ENCODE measurements at regions not wholly inside any gene's neighbourhood (a gene's known extent, or its start where the extent isn't known, plus 50 kb on each side); places are given as distances from the start of the nearest gene placed in this dataset.

- H3K36me3 Mint-ChIP-seq = no peaks in the 10 kb centered on the region
- H3K4me1 Mint-ChIP-seq = no peaks in the 10 kb centered on the region
- peaks cover 15% of the 10 kb centered on the region for H3K9me3 Mint-ChIP-seq
- no peak for DNase-seq (ENCODE audit: low spot score in 2 of 2, unreplicated experiment in 2 of 2)
- H3K27me3 Mint-ChIP-seq (ENCODE audit: low read depth) = peaks cover 15% of the 10 kb centered on the region
- H3K4me3 Mint-ChIP-seq = no peak overlapping the region
- no peak overlapping the region for H3K27ac Mint-ChIP-seq
- no peak for TF ChIP-seq CTCF (IDR thresholded peaks at IDR 0.05; ENCODE audit: unreplicated experiment)
Observed at GRCh38 chr17:77022766-77023165, 118.0 kb upstream of the SEC14L1 start.

- Mint-ChIP-seq H3K36me3 (no peaks in the 10 kb centered on the region), H3K27ac (no peak overlapping the region), H3K9me3 (peaks cover 15% of the 10 kb centered on the region), H3K27me3 (ENCODE audit: low read depth) (peaks cover 15% of the 10 kb centered on the region), H3K4me1 (no peaks in the 10 kb centered on the region), H3K4me3 (no peak overlapping the region)
- DNase-seq (ENCODE audit: low spot score in 2 of 2, unreplicated experiment in 2 of 2) = no peak
- TF ChIP-seq CTCF (IDR thresholded peaks at IDR 0.05; ENCODE audit: unreplicated experiment) = no peak
Observed at GRCh38 chr17:77025781-77026180, 115.0 kb upstream of the SEC14L1 start.

GRCh38 chr17:77027271-77027889 is 113.4 kb upstream of the SEC14L1 start:
- Mint-ChIP-seq H3K27ac (no peak overlapping the region), H3K27me3 (ENCODE audit: low read depth) (peaks cover 15% of the 10 kb centered on the region), H3K4me3 (no peak overlapping the region), H3K36me3 (no peaks in the 10 kb centered on the region), H3K4me1 (no peaks in the 10 kb centered on the region), H3K9me3 (peaks cover 17% of the 10 kb centered on the region)
- no peak for DNase-seq (ENCODE audit: low spot score in 2 of 2, unreplicated experiment in 2 of 2)
- TF ChIP-seq CTCF (IDR thresholded peaks at IDR 0.05; ENCODE audit: unreplicated experiment) = no peak

- H3K4me1 Mint-ChIP-seq = no peaks in the 10 kb centered on the region
- H3K9me3 Mint-ChIP-seq = peaks cover 17% of the 10 kb centered on the region
- no peak overlapping the region for H3K4me3 Mint-ChIP-seq
Observed at GRCh38 chr17:77028900-77029299, 111.9 kb upstream of the SEC14L1 start.

GRCh38 chr17:77032929-77033328 is 107.8 kb upstream of the SEC14L1 start:
- Mint-ChIP-seq H3K9me3 (peaks cover 11% of the 10 kb centered on the region), H3K36me3 (no peaks in the 10 kb centered on the region), H3K27me3 (ENCODE audit: low read depth) (peaks cover 9% of the 10 kb centered on the region), H3K4me1 (peaks cover 5% of the 10 kb centered on the region), H3K4me3 (no peak overlapping the region), H3K27ac (no peak overlapping the region)
- DNase-seq (ENCODE audit: low spot score in 2 of 2, unreplicated experiment in 2 of 2) = no peak
- no peak for TF ChIP-seq CTCF (IDR thresholded peaks at IDR 0.05; ENCODE audit: unreplicated experiment)

More at GRCh38 chr17:77028900-77029299, 111.9 kb upstream of the SEC14L1 start:
- DNase-seq (ENCODE audit: low spot score in 2 of 2, unreplicated experiment in 2 of 2) = no peak
- H3K27ac Mint-ChIP-seq = no peak overlapping the region
- no peaks in the 10 kb centered on the region for H3K36me3 Mint-ChIP-seq
- no peak for TF ChIP-seq CTCF (IDR thresholded peaks at IDR 0.05; ENCODE audit: unreplicated experiment)
- H3K27me3 Mint-ChIP-seq (ENCODE audit: low read depth) = peaks cover 14% of the 10 kb centered on the region

Measured in mesothelial cell of epicardium (in vitro differentiated cells).